GM23338 (cell line): ENCODE measurements at regions not wholly inside any gene's neighbourhood (a gene's known extent, or its start where the extent isn't known, plus 50 kb on each side); places are given as distances from the start of the nearest gene placed in this dataset.

Experiments
- ATAC-seq: fragments of 200-7000 bp; cut with Tn5 transposase; 3 replicates; pipeline ENCODE4 v1.9.1; 2020
- DNase-seq: peaks from one replicate; pipeline ENCODE4 v3.0.0-alpha.2; 2015; ENCODE audit warnings: low spot score
- H2AFZ ChIP-seq: fragments of 200-600 bp; sonication (generic); 2 replicates; pipeline ENCODE4 v1.8.0; 2016; ENCODE audit warnings: antibody characterized with exemption, mild to moderate bottlenecking, moderate library complexity
- H3F3A ChIP-seq: fragments of 200-600 bp; sonication (generic); replicated peaks from 2 replicates; pipeline ENCODE4 v1.8.0; 2017; ENCODE audit warnings: antibody characterized with exemption, mixed run types, low read depth
- H3K27ac ChIP-seq: fragments of 200-600 bp; sonication (generic); 2 replicates; pipeline ENCODE4 v1.6.1; 2016; ENCODE audit warnings: low read depth
- H3K27me3 ChIP-seq: fragments of 200-600 bp; sonication (generic); 2 replicates; pipeline ENCODE4 v1.8.0; 2016; ENCODE audit warnings: mild to moderate bottlenecking, mixed run types, moderate library complexity; ENCODE audit not compliant: insufficient read depth
- H3K36me3 ChIP-seq: fragments of 200-600 bp; sonication (generic); 2 replicates; pipeline ENCODE4 v1.8.0; 2016; ENCODE audit warnings: mild to moderate bottlenecking; ENCODE audit not compliant: insufficient read depth
- H3K4me1 ChIP-seq: fragments of 200-600 bp; sonication (generic); 2 replicates; pipeline ENCODE4 v1.8.0; 2016; ENCODE audit warnings: mild to moderate bottlenecking, moderate library complexity; ENCODE audit not compliant: insufficient read depth
- H3K4me2 ChIP-seq: fragments of 200-600 bp; sonication (generic); 2 replicates; pipeline ENCODE4 v1.7.1; 2017; ENCODE audit warnings: mixed run types
- H3K4me3 ChIP-seq: fragments of 200-600 bp; sonication (generic); 2 replicates; pipeline ENCODE4 v1.6.1; 2016; ENCODE audit warnings: mixed run types
- H3K79me2 ChIP-seq: fragments of 200-600 bp; sonication (generic); replicated peaks from 2 replicates; pipeline ENCODE4 v1.8.0; 2017; ENCODE audit warnings: mild to moderate bottlenecking; ENCODE audit not compliant: insufficient read depth
- H3K9me2 ChIP-seq: fragments of 200-600 bp; sonication (generic); 2 replicates; pipeline ENCODE4 v1.8.0; 2017; ENCODE audit not compliant: insufficient read depth
- H4K20me1 ChIP-seq: fragments of 200-600 bp; sonication (generic); replicated peaks from 2 replicates; pipeline ENCODE4 v1.8.0; 2017; ENCODE audit warnings: mild to moderate bottlenecking; ENCODE audit not compliant: insufficient read depth
- H3K27ac Mint-ChIP-seq: 2 replicates; pipeline ENCODE4 v1.8.0; 2020; ENCODE audit warnings: inconsistent platforms, mild to moderate bottlenecking, moderate library complexity, mixed read lengths
- H3K27me3 Mint-ChIP-seq: 3 replicates; pipeline ENCODE4 v1.8.0; 2022; ENCODE audit warnings: low read depth, mild to moderate bottlenecking, moderate library complexity, mixed read lengths, inconsistent platforms; ENCODE audit not compliant: insufficient read depth, poor library complexity
- H3K36me3 Mint-ChIP-seq: 3 replicates; pipeline ENCODE4 v1.8.0; 2021; ENCODE audit warnings: low read depth, mild to moderate bottlenecking, inconsistent platforms, moderate library complexity, mixed read lengths
- H3K4me1 Mint-ChIP-seq: 3 replicates; pipeline ENCODE4 v1.8.0; 2020; ENCODE audit warnings: mild to moderate bottlenecking, inconsistent platforms, mixed read lengths
- H3K4me3 Mint-ChIP-seq: 3 replicates; pipeline ENCODE4 v1.8.0; 2021; ENCODE audit warnings: moderate library complexity, mild to moderate bottlenecking, inconsistent platforms, mixed read lengths
- H3K9me3 Mint-ChIP-seq: 3 replicates; pipeline ENCODE4 v1.8.0; 2020; ENCODE audit warnings: moderate library complexity, mild to moderate bottlenecking, inconsistent platforms, mixed read lengths
- POLR2AphosphoS5 ChIP-seq: IDR thresholded peaks from 2 replicates; pipeline ENCODE4 v1.6.1; 2016; ENCODE audit warnings: antibody characterized with exemption, low read depth
- TF ChIP-seq, protein P1 (sequence below): fragments of 250-450 bp; sonication (Bioruptor Pico); IDR thresholded peaks from 2 replicates; pipeline ENCODE4 v1.5.0; 2020; ENCODE audit warnings: mild to moderate bottlenecking, moderate library complexity
- TF ChIP-seq, protein P2 (sequence below): IDR thresholded peaks from one replicate; pipeline ENCODE4 v1.6.1; 2018; ENCODE audit warnings: antibody characterized with exemption; ENCODE audit not compliant: unreplicated experiment

DNA sequence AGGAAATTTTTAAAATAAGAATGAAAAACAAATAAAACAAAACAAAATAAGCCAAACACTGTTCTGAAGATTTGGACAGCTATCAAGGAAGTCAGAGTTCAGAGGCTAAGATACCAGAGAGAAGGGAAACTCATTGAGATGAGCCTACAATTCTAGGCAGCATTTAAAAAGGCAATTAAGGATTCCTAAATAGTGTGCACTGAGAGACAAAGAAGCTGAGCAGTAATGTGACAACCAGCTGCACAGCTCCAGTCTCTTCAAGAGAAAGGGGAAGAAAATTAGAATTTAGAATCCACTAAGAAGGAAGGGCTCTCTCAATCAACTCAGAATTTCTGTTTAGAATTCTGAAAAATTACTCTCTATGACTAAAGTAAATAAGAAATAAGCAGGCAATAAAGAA is 246.7 kb upstream of the COX7C start:
- Histone ChIP-seq H3K4me1 (no peaks in the 10 kb centered on the region), H3K79me2 (no peaks in the 10 kb centered on the region), H3K36me3 (no peaks in the 10 kb centered on the region), H3K4me2 (no peak overlapping the region), H3K4me3 (no peak overlapping the region), H3K27me3 (no peaks in the 10 kb centered on the region), H2AFZ (no peak overlapping the region), H3K9me2 (no peaks in the 10 kb centered on the region), H3K27ac (no peak overlapping the region), H3F3A (no peaks in the 10 kb centered on the region), H4K20me1 (no peaks in the 10 kb centered on the region)
- H3K4me3 Mint-ChIP-seq = no peak overlapping the region
- H3K27ac Mint-ChIP-seq = no peak overlapping the region
- peaks cover 2% of the 10 kb centered on the region; the same call in 1 of the 3 replicates for H3K4me1 Mint-ChIP-seq
- TF ChIP-seq, protein P1, sequence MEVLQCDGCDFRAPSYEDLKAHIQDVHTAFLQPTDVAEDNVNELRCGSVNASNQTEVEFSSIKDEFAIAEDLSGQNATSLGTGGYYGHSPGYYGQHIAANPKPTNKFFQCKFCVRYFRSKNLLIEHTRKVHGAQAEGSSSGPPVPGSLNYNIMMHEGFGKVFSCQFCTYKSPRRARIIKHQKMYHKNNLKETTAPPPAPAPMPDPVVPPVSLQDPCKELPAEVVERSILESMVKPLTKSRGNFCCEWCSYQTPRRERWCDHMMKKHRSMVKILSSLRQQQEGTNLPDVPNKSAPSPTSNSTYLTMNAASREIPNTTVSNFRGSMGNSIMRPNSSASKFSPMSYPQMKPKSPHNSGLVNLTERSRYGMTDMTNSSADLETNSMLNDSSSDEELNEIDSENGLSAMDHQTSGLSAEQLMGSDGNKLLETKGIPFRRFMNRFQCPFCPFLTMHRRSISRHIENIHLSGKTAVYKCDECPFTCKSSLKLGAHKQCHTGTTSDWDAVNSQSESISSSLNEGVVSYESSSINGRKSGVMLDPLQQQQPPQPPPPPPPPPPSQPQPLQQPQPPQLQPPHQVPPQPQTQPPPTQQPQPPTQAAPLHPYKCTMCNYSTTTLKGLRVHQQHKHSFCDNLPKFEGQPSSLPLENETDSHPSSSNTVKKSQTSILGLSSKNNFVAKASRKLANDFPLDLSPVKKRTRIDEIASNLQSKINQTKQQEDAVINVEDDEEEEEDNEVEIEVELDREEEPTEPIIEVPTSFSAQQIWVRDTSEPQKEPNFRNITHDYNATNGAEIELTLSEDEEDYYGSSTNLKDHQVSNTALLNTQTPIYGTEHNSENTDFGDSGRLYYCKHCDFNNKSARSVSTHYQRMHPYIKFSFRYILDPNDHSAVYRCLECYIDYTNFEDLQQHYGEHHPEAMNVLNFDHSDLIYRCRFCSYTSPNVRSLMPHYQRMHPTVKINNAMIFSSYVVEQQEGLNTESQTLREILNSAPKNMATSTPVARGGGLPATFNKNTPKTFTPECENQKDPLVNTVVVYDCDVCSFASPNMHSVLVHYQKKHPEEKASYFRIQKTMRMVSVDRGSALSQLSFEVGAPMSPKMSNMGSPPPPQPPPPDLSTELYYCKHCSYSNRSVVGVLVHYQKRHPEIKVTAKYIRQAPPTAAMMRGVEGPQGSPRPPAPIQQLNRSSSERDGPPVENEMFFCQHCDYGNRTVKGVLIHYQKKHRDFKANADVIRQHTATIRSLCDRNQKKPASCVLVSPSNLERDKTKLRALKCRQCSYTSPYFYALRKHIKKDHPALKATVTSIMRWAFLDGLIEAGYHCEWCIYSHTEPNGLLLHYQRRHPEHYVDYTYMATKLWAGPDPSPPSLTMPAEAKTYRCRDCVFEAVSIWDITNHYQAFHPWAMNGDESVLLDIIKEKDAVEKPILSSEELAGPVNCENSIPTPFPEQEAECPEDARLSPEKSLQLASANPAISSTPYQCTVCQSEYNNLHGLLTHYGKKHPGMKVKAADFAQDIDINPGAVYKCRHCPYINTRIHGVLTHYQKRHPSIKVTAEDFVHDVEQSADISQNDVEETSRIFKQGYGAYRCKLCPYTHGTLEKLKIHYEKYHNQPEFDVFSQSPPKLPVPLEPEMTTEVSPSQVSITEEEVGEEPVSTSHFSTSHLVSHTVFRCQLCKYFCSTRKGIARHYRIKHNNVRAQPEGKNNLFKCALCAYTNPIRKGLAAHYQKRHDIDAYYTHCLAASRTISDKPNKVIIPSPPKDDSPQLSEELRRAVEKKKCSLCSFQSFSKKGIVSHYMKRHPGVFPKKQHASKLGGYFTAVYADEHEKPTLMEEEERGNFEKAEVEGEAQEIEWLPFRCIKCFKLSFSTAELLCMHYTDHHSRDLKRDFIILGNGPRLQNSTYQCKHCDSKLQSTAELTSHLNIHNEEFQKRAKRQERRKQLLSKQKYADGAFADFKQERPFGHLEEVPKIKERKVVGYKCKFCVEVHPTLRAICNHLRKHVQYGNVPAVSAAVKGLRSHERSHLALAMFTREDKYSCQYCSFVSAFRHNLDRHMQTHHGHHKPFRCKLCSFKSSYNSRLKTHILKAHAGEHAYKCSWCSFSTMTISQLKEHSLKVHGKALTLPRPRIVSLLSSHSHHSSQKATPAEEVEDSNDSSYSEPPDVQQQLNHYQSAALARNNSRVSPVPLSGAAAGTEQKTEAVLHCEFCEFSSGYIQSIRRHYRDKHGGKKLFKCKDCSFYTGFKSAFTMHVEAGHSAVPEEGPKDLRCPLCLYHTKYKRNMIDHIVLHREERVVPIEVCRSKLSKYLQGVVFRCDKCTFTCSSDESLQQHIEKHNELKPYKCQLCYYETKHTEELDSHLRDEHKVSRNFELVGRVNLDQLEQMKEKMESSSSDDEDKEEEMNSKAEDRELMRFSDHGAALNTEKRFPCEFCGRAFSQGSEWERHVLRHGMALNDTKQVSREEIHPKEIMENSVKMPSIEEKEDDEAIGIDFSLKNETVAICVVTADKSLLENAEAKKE = no peak
- no peak for TF ChIP-seq POLR2AphosphoS5
- TF ChIP-seq, protein P2, sequence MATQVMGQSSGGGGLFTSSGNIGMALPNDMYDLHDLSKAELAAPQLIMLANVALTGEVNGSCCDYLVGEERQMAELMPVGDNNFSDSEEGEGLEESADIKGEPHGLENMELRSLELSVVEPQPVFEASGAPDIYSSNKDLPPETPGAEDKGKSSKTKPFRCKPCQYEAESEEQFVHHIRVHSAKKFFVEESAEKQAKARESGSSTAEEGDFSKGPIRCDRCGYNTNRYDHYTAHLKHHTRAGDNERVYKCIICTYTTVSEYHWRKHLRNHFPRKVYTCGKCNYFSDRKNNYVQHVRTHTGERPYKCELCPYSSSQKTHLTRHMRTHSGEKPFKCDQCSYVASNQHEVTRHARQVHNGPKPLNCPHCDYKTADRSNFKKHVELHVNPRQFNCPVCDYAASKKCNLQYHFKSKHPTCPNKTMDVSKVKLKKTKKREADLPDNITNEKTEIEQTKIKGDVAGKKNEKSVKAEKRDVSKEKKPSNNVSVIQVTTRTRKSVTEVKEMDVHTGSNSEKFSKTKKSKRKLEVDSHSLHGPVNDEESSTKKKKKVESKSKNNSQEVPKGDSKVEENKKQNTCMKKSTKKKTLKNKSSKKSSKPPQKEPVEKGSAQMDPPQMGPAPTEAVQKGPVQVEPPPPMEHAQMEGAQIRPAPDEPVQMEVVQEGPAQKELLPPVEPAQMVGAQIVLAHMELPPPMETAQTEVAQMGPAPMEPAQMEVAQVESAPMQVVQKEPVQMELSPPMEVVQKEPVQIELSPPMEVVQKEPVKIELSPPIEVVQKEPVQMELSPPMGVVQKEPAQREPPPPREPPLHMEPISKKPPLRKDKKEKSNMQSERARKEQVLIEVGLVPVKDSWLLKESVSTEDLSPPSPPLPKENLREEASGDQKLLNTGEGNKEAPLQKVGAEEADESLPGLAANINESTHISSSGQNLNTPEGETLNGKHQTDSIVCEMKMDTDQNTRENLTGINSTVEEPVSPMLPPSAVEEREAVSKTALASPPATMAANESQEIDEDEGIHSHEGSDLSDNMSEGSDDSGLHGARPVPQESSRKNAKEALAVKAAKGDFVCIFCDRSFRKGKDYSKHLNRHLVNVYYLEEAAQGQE = no peak
- H3K9me3 Mint-ChIP-seq = peaks cover 4% of the 10 kb centered on the region; the same call in 2 of the 3 replicates
- ATAC-seq (no peak), DNase-seq (peak; percentile 4)
- H3K36me3 Mint-ChIP-seq = peaks cover 4% of the 10 kb centered on the region; the same call in 1 of the 3 replicates
- H3K27me3 Mint-ChIP-seq = no peaks in the 10 kb centered on the region
